GM12872 (cell line): ENCODE measurements at regions not wholly inside any gene's neighbourhood (a gene's known extent, or its start where the extent isn't known, plus 50 kb on each side); places are given as distances from the start of the nearest gene placed in this dataset.

Source experiments
- TF ChIP-seq, protein P1 (sequence below): IDR thresholded peaks from 3 replicates; pipeline ENCODE4 v1.5.1; 2011; ENCODE audit warnings: low read depth, mild to moderate bottlenecking, low read length, moderate library complexity; ENCODE audit not compliant: insufficient read depth

DNA sequence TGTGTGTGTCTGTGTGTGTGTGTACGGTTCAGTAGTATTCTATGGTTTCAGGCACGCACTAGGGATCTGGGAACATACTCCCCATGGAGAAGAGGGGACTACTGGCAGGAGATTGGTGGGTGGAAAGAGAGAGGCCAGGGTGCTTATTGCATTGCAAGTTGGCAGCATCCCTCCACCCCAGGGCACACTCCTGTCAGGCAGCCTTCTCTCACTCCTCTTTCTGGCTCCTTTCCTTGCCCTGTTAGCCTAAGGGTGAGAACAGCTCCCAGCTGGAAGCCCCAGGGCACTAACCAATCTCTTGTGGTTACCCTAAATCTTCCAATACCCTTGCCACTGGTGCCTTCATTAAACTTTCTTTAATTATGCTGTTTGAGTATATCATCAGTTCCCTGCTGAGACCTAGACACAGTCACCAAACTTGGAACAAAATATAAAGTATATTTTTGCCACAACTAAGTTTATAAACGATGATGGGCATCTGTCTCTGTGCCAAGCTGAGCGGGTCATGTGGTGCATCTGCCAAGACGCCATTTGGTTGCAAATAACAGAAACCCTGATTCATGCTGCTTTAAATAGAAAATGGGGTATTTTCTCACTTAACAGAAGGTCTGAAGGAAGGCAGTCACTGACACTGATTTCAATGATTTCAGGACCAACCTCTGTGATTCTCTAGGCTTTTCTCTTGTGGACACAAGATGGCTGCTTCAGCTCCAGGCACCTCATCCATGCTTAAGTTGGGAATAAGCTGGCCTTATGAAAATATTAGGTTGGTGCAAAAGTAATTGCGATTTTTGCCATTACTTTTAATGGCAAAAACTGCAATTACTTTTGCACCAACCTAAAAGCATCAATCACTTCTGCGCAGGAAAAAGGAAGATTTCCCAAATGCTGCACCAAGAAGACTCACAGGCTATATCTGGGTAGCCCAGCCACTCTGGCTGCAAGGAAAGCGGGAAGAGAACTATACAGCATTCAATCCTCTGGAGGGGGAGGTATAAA, 476.9 kb upstream of the PROK2 start:
- TF ChIP-seq, protein P1, sequence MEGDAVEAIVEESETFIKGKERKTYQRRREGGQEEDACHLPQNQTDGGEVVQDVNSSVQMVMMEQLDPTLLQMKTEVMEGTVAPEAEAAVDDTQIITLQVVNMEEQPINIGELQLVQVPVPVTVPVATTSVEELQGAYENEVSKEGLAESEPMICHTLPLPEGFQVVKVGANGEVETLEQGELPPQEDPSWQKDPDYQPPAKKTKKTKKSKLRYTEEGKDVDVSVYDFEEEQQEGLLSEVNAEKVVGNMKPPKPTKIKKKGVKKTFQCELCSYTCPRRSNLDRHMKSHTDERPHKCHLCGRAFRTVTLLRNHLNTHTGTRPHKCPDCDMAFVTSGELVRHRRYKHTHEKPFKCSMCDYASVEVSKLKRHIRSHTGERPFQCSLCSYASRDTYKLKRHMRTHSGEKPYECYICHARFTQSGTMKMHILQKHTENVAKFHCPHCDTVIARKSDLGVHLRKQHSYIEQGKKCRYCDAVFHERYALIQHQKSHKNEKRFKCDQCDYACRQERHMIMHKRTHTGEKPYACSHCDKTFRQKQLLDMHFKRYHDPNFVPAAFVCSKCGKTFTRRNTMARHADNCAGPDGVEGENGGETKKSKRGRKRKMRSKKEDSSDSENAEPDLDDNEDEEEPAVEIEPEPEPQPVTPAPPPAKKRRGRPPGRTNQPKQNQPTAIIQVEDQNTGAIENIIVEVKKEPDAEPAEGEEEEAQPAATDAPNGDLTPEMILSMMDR, result no peak

DNA sequence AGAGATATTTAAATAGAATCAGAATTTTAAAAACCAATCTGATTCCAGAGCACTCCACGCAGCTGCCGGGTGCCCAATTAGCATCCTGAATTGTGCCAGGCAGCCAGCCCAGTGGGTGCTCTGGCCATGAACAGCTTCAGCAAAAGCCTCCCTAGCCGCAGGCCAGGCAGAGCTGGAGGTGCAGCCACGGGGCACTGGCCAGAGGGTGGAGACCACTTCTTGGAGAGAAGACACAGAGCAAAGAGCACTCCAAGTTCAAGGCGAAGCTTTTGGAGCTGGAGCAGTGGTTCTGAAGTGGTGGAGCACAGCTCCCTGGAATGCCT, 475.6 kb upstream of the PROK2 start:
- TF ChIP-seq, protein P1, result no peak

DNA sequence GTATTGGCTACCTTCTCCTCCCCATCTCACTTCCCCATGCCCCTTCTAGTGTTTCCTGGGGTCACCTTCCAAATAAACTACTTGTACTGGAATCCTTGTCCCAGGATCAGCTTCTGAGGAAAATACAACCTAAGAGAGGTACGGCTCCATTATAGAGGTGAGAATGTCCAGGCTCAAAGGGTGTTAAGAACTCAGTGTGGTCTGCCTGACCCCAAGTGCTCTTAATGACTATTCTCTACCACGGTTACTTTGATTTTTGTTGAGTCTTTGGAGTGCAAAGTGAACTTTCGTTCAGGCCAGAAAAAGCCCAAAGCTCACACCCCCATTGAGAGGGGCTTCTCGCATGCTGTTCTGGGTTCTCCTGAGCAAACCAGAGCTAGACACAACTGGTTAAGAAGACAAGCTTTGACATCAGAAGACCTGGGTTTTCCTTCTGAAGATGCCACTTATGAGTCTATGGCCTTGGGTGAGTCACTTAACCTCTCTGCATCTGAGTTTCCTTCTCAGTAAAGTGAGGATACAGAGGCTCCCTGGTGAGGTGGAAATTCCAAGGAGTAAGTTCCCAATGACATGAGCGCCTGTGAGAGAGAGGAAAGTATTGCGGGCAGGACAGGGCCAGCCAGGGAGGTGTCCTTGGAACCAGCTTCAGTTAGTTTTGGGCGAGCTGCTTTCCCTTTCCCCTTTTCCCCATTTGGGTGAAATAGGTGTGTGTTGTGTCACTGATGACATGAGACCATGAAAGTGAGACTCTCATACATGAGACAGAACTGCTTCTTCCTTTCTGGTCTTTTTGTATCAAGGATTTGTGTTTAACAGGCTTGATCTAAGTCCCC, 475.0 kb upstream of the PROK2 start:
- TF ChIP-seq, protein P1, result no peak

DNA sequence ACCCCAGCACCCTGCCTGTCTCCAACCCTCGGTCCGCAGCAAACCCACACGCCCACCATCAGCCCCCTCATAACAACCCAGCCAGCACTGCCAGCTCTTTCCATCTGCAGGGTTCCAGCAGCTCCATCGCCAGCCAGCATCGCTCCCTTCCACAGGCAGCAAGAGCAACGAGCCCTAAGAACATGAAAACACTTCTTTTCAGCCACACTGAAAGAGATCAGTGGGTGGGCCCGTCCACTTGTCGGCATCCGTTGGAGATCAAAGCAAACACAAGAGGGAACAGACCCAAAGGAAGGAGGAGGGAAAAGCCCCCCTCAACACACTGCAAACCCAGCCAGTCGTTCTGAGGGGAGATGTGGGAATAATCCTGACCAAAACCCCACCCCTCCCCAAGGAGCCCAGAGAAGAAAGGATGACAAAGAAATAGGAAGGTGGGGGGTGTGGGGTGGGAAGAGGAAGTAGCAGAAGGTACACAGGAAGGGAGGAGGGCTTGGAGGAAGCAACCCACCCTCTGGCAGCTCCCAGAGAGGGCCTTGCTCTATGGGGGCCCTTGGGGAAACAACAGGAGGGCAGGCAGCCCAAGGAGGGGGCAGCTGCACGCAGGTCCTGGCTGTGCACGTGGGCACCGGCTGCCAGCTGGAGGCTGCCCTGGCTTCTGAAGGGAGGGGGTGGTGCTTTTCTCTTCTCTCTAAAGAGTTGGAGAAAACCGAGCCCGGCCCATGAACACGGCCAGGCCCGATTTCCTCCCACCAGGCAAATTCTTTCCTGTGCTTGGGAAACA, 473.6 kb upstream of the PROK2 start:
- TF ChIP-seq, protein P1, result no peak

DNA sequence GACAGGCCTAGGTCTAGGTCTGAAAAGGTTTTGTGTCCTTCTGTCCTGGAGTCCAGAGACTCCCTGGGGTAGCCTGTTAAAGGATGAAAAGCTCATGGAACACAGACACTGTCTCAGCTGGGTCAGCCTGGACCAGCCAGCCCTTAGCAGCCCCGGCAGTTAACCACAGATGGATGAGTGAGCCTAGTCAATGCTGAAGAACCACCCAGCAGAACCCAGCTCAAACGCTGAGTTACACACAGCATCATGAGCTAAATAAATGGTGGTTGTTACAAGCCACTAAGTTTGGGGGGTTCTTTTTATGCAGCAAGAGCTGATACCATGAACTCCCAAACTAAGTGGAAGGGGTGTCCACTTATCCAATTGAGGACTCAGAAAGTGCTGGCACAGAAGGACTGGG, 472.8 kb upstream of the PROK2 start:
- TF ChIP-seq, protein P1, result no peak

DNA sequence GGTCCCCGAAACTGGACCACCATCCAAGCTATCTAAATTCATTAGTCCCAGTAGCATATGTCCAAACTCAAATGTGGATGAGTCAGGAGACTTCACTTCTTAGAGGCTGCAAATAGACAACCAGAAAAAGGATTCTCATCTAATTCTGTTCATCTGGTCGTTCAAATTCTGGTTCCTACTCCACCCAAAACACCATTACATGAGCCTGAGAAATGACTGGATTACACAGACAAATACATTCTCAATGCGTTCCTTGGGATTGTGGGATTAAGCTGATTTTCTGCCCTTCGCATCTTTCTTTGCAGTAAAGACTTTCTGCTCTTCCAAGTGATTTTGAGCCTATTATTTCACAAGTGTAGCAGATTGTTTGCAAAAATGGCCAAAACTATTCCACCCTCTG, 472.3 kb upstream of the PROK2 start:
- TF ChIP-seq, protein P1, result no peak

DNA sequence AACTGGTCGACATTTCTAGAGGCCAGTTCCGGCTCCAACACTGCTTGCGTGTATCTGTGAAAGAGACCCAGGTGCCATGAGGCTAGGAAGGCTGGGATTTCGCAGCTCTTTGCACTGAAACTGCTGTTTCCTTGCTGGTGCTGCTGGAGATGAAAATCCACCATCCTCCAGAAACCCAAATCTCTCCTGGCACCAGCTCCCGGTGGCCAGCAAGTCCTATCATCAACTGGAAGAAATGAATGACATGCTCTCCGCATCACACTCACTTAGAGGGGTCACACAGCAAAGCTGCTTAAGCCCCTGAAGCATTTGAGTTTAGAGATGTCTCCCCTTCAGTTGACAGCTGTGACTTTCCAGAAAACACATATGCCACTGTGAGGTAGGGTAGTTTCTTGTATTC, 471.8 kb upstream of the PROK2 start:
- TF ChIP-seq, protein P1, result no peak
